ENCODE measurements at regions not wholly inside any gene's neighbourhood (a gene's known extent, or its start where the extent isn't known, plus 50 kb on each side); places are given as distances from the start of the nearest gene placed in this dataset.

GRCh38 chr3:23743141-23743784 is 62.5 kb upstream of the UBE2E1 start:
- Histone ChIP-seq H2AFZ (ENCODE audit: low read length, unreplicated experiment) (no peak overlapping the region), H3K27ac (ENCODE audit: low read depth, low read length) (no peak overlapping the region), H3K4me1 (ENCODE audit: control insufficient read depth, insufficient read depth, low read length, unreplicated experiment) (peaks cover 35% of the 10 kb centered on the region), H3K79me2 (ENCODE audit: control insufficient read depth, insufficient read depth, low read length, unreplicated experiment) (no peaks in the 10 kb centered on the region), H3K36me3 (ENCODE audit: insufficient read depth, low read length) (no peaks in the 10 kb centered on the region), H3K4me3 (ENCODE audit: low read depth, low read length) (no peak overlapping the region), H3K27me3 (ENCODE audit: insufficient read depth, low read length) (no peaks in the 10 kb centered on the region)

GRCh38 chr3:23746441-23746840 is 59.3 kb upstream of the UBE2E1 start:
- Histone ChIP-seq H3K27ac (ENCODE audit: low read depth, low read length) (no peak overlapping the region), H3K36me3 (ENCODE audit: insufficient read depth, low read length) (no peaks in the 10 kb centered on the region), H3K27me3 (ENCODE audit: insufficient read depth, low read length) (no peaks in the 10 kb centered on the region), H2AFZ (ENCODE audit: low read length, unreplicated experiment) (no peak overlapping the region), H3K79me2 (ENCODE audit: control insufficient read depth, insufficient read depth, low read length, unreplicated experiment) (no peaks in the 10 kb centered on the region), H3K4me1 (ENCODE audit: control insufficient read depth, insufficient read depth, low read length, unreplicated experiment) (peaks cover 27% of the 10 kb centered on the region), H3K4me3 (ENCODE audit: low read depth, low read length) (no peak overlapping the region)

- Histone ChIP-seq H3K36me3 (ENCODE audit: insufficient read depth, low read length) (no peaks in the 10 kb centered on the region), H3K27ac (ENCODE audit: low read depth, low read length) (peak overlapping the region; percentile 41; the same call in 1 of the 2 replicates), H3K4me1 (ENCODE audit: control insufficient read depth, insufficient read depth, low read length, unreplicated experiment) (peaks cover 30% of the 10 kb centered on the region), H3K79me2 (ENCODE audit: control insufficient read depth, insufficient read depth, low read length, unreplicated experiment) (no peaks in the 10 kb centered on the region), H2AFZ (ENCODE audit: low read length, unreplicated experiment) (peak overlapping the region; percentile 69), H3K27me3 (ENCODE audit: insufficient read depth, low read length) (no peaks in the 10 kb centered on the region), H3K4me3 (ENCODE audit: low read depth, low read length) (no peak overlapping the region)
Observed at GRCh38 chr3:23747841-23748240, 57.9 kb upstream of the UBE2E1 start.

DNA sequence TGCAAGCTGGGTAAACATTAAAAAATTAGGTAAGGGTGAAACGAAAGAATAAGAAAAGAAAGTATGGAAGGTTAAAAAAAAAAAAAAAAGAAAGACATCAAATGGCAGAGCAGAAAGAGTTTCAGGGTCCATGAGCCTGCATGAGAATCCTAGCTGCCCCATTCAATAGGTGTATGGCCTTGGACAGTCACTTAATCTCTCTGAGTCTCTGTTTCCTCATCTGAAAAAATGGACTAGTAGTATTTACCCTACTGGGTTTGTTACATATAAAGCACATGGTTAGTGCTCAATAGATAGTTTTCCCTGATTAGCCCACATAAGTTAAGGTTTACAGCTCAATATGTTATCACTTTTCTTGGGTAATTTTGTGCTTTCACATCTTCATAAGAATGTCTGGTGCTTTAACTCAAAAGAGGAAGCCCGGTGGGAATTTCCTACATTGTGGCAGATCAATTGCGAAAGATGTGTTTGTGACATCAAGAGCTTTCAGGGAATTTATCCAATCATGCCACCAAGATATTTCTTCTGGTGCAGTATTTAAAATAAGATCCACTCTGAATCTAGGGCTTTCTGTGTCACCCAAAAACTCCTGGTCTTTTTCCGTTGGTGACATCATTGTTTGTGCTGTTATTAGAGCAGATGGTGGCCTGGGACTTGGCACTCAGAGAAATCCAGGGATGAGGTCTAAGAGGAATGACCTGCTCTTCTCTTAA is 57.2 kb upstream of the UBE2E1 start:
- Histone ChIP-seq H2AFZ (ENCODE audit: low read length, unreplicated experiment) (no peak overlapping the region), H3K27me3 (ENCODE audit: insufficient read depth, low read length) (no peaks in the 10 kb centered on the region), H3K4me3 (ENCODE audit: low read depth, low read length) (no peak overlapping the region), H3K36me3 (ENCODE audit: insufficient read depth, low read length) (no peaks in the 10 kb centered on the region), H3K4me1 (ENCODE audit: control insufficient read depth, insufficient read depth, low read length, unreplicated experiment) (peaks cover 30% of the 10 kb centered on the region), H3K79me2 (ENCODE audit: control insufficient read depth, insufficient read depth, low read length, unreplicated experiment) (no peaks in the 10 kb centered on the region), H3K27ac (ENCODE audit: low read depth, low read length) (peak overlapping the region; percentile 41; the same call in 1 of the 2 replicates)

GRCh38 chr3:23749609-23750008 is 56.1 kb upstream of the UBE2E1 start:
- no peaks in the 10 kb centered on the region for H3K36me3 ChIP-seq (ENCODE audit: insufficient read depth, low read length)
- peak overlapping the region; percentile 41; the same call in 1 of the 2 replicates for H3K27ac ChIP-seq (ENCODE audit: low read depth, low read length)
- no peaks in the 10 kb centered on the region for H3K27me3 ChIP-seq (ENCODE audit: insufficient read depth, low read length)
- H3K79me2 ChIP-seq (ENCODE audit: control insufficient read depth, insufficient read depth, low read length, unreplicated experiment): no peaks in the 10 kb centered on the region
- peaks cover 30% of the 10 kb centered on the region for H3K4me1 ChIP-seq (ENCODE audit: control insufficient read depth, insufficient read depth, low read length, unreplicated experiment)
- no peak overlapping the region for H2AFZ ChIP-seq (ENCODE audit: low read length, unreplicated experiment)
- no peak overlapping the region for H3K4me3 ChIP-seq (ENCODE audit: low read depth, low read length)

DNA sequence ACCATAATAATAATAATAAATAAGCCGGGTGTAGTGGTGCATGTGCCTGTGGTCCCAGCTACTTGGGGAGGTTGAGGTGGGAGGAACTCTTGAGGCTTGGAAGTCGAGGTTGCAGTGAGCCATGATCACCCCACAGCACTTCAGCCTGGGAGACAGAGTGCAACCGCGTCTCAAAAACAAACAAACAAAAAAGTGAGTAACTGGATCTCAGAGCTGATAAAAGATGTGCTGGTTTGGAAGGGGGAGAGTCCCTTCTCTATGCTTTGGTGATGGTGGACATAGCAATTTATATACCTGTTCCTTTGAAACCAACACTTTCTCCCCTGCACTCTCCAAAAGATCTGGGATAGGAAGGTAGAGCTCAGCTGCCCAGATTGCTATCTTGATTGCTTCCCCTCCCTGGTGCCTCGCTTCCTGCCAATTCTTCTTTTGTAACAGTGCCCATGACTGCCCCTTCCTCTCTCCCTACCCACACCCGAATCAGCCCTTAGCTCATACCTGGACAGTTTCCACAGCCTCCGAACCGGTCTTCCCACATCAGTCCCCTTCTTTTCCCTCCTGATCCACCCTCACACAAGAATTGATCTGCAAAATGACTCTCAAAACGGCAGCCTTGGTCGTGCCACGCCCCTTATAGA is 55.1 kb upstream of the UBE2E1 start:
- Histone ChIP-seq H3K4me1 (ENCODE audit: control insufficient read depth, insufficient read depth, low read length, unreplicated experiment) (peaks cover 30% of the 10 kb centered on the region), H3K27ac (ENCODE audit: low read depth, low read length) (no peak overlapping the region)

DNA sequence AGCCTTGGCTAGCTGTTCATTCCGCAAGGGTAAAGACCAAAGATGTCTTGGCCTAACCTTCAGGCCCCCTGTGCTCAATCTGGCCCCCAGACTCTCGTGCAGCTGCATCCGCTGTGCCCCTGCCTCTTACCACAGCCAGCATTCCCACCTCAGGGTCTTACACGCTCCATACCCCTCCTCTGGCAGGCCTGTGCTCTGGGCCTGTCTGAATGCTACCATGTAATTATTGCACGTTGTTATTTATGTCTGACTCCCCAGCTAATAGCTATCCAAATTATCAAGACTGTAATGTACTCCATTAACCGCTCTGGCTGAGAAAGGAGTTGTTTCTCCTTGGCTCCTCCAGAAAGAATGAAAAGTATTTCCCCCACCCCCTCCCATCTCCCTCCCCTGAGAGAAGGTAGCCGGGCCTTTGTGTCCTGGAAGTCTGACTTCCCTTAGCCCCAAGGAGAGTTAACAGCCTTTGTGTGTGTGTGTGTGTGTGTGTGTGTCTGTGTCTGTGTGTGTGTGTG is 54.5 kb upstream of the UBE2E1 start:
- Histone ChIP-seq H2AFZ (ENCODE audit: low read length, unreplicated experiment) (no peak overlapping the region), H3K4me1 (ENCODE audit: control insufficient read depth, insufficient read depth, low read length, unreplicated experiment) (peaks cover 30% of the 10 kb centered on the region), H3K27ac (ENCODE audit: low read depth, low read length) (no peak overlapping the region), H3K27me3 (ENCODE audit: insufficient read depth, low read length) (no peaks in the 10 kb centered on the region), H3K79me2 (ENCODE audit: control insufficient read depth, insufficient read depth, low read length, unreplicated experiment) (no peaks in the 10 kb centered on the region), H3K36me3 (ENCODE audit: insufficient read depth, low read length) (no peaks in the 10 kb centered on the region), H3K4me3 (ENCODE audit: low read depth, low read length) (no peak overlapping the region)

More for the DNA sequence above, 55.1 kb upstream of the UBE2E1 start:
- H3K36me3 ChIP-seq (ENCODE audit: insufficient read depth, low read length): no peaks in the 10 kb centered on the region
- H3K79me2 ChIP-seq (ENCODE audit: control insufficient read depth, insufficient read depth, low read length, unreplicated experiment): no peaks in the 10 kb centered on the region
- H3K27me3 ChIP-seq (ENCODE audit: insufficient read depth, low read length): no peaks in the 10 kb centered on the region
- H3K4me3 ChIP-seq (ENCODE audit: low read depth, low read length): no peak overlapping the region
- no peak overlapping the region for H2AFZ ChIP-seq (ENCODE audit: low read length, unreplicated experiment)

- Histone ChIP-seq H2AFZ (ENCODE audit: low read length, unreplicated experiment) (no peak overlapping the region), H3K4me1 (ENCODE audit: control insufficient read depth, insufficient read depth, low read length, unreplicated experiment) (peaks cover 30% of the 10 kb centered on the region), H3K27ac (ENCODE audit: low read depth, low read length) (no peak overlapping the region)
Observed at GRCh38 chr3:23752126-23752525, 53.6 kb upstream of the UBE2E1 start.

DNA sequence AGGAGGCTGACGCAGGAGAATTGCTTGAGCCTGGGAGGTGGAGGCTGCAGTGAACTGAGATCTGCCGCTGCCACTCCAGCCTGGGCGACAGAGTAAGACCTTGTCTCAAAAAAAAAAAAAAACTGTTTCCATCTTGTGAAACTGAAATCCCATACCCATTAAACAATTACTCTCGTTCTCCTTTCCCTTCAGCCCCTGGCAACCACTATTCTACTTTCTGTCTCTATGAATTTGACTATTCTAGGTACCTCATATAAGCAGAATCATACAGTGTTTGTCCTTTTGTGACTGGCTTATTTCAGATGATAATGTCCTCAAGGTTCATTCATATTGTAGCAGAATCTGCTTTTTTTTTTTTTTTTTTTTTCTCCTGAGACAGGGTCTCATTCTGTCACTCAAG is 51.5 kb upstream of the UBE2E1 start:
- peaks cover 14% of the 10 kb centered on the region for H3K4me1 ChIP-seq (ENCODE audit: control insufficient read depth, insufficient read depth, low read length, unreplicated experiment)
- no peak overlapping the region for H3K4me3 ChIP-seq (ENCODE audit: low read depth, low read length)
- no peaks in the 10 kb centered on the region for H3K27me3 ChIP-seq (ENCODE audit: insufficient read depth, low read length)
- no peaks in the 10 kb centered on the region for H3K79me2 ChIP-seq (ENCODE audit: control insufficient read depth, insufficient read depth, low read length, unreplicated experiment)
- no peaks in the 10 kb centered on the region for H3K36me3 ChIP-seq (ENCODE audit: insufficient read depth, low read length)
- no peak overlapping the region for H2AFZ ChIP-seq (ENCODE audit: low read length, unreplicated experiment)
- H3K27ac ChIP-seq (ENCODE audit: low read depth, low read length): no peak overlapping the region

More at GRCh38 chr3:23752126-23752525, 53.6 kb upstream of the UBE2E1 start:
- Histone ChIP-seq H3K36me3 (ENCODE audit: insufficient read depth, low read length) (no peaks in the 10 kb centered on the region), H3K27me3 (ENCODE audit: insufficient read depth, low read length) (no peaks in the 10 kb centered on the region), H3K4me3 (ENCODE audit: low read depth, low read length) (no peak overlapping the region), H3K79me2 (ENCODE audit: control insufficient read depth, insufficient read depth, low read length, unreplicated experiment) (no peaks in the 10 kb centered on the region)
